ENCODE measurements at regions not wholly inside any gene's neighbourhood (a gene's known extent, or its start where the extent isn't known, plus 50 kb on each side); places are given as distances from the start of the nearest gene placed in this dataset.

DNA sequence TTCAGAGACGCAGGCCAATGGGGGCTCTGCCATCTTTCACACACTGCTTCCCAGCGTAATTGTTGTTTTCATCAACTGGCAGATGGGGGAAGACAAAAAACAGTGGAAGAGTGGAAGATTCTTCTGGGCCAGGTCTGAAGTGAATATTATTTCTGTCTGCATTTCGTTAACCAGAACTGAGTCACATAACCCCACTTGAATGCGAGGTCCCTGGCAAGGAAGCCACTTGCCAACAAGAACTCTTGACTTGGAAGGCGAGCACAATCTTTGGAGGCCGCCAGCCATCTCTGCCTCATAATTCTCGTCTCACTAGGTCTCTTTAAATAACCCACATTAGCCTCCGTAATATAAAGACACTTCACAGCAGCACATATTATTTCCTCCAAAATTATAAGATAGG, 75.4 kb downstream of the CYB561 start:
- Histone ChIP-seq H3K79me2 (ENCODE audit: insufficient read depth) (peaks cover 36% of the 10 kb centered on the region), H3K36me3 (replicated peaks in 1 of 2; ENCODE audit: control insufficient read depth in 1 of 2, insufficient read depth in 2 of 2, low read length in 1 of 2) (peaks cover 3 to 28% of the 10 kb centered on the region in 2 experiments), H3K9me2 (no peaks in the 10 kb centered on the region), H3K4me1 (ENCODE audit: control insufficient read depth in 1 of 2, insufficient read depth in 2 of 2, low read depth in 1 of 2, low read length in 1 of 2) (peaks cover 3 to 29% of the 10 kb centered on the region in 2 experiments), H3K27ac (ENCODE audit: low read depth in 2 of 2, low read length in 1 of 2) (no peak overlapping the region), H3K27me3 (ENCODE audit: insufficient read depth) (no peaks in the 10 kb centered on the region), H4K20me1 (ENCODE audit: insufficient read depth) (no peaks in the 10 kb centered on the region), H3K4me2 (no peak overlapping the region), H2AFZ (ENCODE audit: low read depth) (no peak overlapping the region), H3K9ac (no peak overlapping the region), H3F3A (replicated peaks; ENCODE audit: insufficient read depth) (peaks cover 25% of the 10 kb centered on the region), H3K9me3 (no peaks in the 10 kb centered on the region), H3K4me3 (ENCODE audit: low read depth in 2 of 2, low read length in 1 of 2) (no peak overlapping the region)
- no peak for DNase-seq
- TF ChIP-seq TCF12 (IDR thresholded peaks at IDR 0.05) (no peak), ELF1 (IDR thresholded peaks at IDR 0.05) (no peak), CHD2 (IDR thresholded peaks at IDR 0.05; ENCODE audit: low read length, partially characterized antibody) (no peak), YY1 (IDR thresholded peaks at IDR 0.05; ENCODE audit: low read depth) (no peak), RCOR1 (IDR thresholded peaks at IDR 0.05; ENCODE audit: low read length) (no peak)
- TF ChIP-seq, protein P1, sequence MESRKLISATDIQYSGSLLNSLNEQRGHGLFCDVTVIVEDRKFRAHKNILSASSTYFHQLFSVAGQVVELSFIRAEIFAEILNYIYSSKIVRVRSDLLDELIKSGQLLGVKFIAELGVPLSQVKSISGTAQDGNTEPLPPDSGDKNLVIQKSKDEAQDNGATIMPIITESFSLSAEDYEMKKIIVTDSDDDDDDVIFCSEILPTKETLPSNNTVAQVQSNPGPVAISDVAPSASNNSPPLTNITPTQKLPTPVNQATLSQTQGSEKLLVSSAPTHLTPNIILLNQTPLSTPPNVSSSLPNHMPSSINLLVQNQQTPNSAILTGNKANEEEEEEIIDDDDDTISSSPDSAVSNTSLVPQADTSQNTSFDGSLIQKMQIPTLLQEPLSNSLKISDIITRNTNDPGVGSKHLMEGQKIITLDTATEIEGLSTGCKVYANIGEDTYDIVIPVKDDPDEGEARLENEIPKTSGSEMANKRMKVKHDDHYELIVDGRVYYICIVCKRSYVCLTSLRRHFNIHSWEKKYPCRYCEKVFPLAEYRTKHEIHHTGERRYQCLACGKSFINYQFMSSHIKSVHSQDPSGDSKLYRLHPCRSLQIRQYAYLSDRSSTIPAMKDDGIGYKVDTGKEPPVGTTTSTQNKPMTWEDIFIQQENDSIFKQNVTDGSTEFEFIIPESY (IDR thresholded peaks at IDR 0.05; ENCODE audit: borderline replicate concordance, low read depth): no peak
- TF ChIP-seq, protein P2, sequence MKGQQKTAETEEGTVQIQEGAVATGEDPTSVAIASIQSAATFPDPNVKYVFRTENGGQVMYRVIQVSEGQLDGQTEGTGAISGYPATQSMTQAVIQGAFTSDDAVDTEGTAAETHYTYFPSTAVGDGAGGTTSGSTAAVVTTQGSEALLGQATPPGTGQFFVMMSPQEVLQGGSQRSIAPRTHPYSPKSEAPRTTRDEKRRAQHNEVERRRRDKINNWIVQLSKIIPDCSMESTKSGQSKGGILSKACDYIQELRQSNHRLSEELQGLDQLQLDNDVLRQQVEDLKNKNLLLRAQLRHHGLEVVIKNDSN (IDR thresholded peaks at IDR 0.05; ENCODE audit: borderline replicate concordance, low read depth): no peak
- POLR2A ChIA-PET: no interaction called here
- CTCF ChIA-PET: no interaction called here
- 94% methylated on average over 8 of the region's 8 CpGs for WGBS (ENCODE audit: low lambda C conversion rate)

DNA sequence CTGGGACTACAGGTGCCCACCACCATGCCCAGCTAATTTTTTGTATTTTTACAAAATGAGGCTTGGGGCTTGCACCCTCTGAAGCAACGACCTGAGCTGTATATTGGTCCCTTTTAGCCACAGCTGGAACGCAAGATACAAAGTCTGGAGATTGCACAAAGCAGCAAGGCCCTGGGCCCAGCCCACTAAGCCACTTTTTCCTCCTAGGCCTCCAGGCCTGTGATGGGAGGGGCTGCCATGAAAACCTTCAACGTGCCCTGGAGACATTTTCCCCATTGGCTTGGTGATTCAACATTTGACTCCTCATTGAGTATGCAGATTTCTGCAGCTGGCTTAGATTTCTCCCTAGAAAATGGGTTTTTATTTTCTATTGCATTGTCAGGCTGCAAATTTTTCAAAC, 69.2 kb downstream of the CYB561 start:
- peaks cover 23 to 41% of the 10 kb centered on the region in 2 experiments for H3K4me1 ChIP-seq (ENCODE audit: control insufficient read depth in 1 of 2, insufficient read depth in 2 of 2, low read depth in 1 of 2, low read length in 1 of 2)
- no peak overlapping the region for H3K4me2 ChIP-seq
- H3K9me3 ChIP-seq: no peaks in the 10 kb centered on the region
- H3K9ac ChIP-seq: no peak overlapping the region
- H2AFZ ChIP-seq (ENCODE audit: low read depth): no peak overlapping the region
- H3F3A ChIP-seq (replicated peaks; ENCODE audit: insufficient read depth): peaks cover 23% of the 10 kb centered on the region
- 93% methylated on average over 3 of the region's 3 CpGs for WGBS (ENCODE audit: low lambda C conversion rate)
- H3K4me3 ChIP-seq (ENCODE audit: low read depth in 2 of 2, low read length in 1 of 2): no peak overlapping the region
- no peaks in the 10 kb centered on the region for H4K20me1 ChIP-seq (ENCODE audit: insufficient read depth)
- POLR2A ChIA-PET: interaction anchor here (0.6 kb wide), 1 partner anchor 728 kb away, joined by 6 read pairs; no protein-coding TSS in a partner anchor
- H3K36me3 ChIP-seq (replicated peaks in 1 of 2; ENCODE audit: control insufficient read depth in 1 of 2, insufficient read depth in 2 of 2, low read length in 1 of 2): peaks cover 26 to 69% of the 10 kb centered on the region in 2 experiments
- CTCF ChIA-PET: interaction anchor here (0.6 to 1.5 kb wide), 2 partner anchors 30 to 285 kb away, joined by 3 to 5 read pairs; no protein-coding TSS in a partner anchor
- no peaks in the 10 kb centered on the region for H3K9me2 ChIP-seq
- H3K27ac ChIP-seq (ENCODE audit: low read depth in 2 of 2, low read length in 1 of 2): no peak overlapping the region
- no peak for DNase-seq
- H3K27me3 ChIP-seq (ENCODE audit: insufficient read depth): no peaks in the 10 kb centered on the region
- H3K79me2 ChIP-seq (ENCODE audit: insufficient read depth): peaks cover 20% of the 10 kb centered on the region
- no peak for TF ChIP-seq NRF1 (IDR thresholded peaks at IDR 0.05; ENCODE audit: low read depth, low read length)
- no peak for TF ChIP-seq JUND (IDR thresholded peaks at IDR 0.05)
- TF ChIP-seq NFIC (IDR thresholded peaks at IDR 0.05; ENCODE audit: borderline replicate concordance): no peak
- TF ChIP-seq, protein P3, sequence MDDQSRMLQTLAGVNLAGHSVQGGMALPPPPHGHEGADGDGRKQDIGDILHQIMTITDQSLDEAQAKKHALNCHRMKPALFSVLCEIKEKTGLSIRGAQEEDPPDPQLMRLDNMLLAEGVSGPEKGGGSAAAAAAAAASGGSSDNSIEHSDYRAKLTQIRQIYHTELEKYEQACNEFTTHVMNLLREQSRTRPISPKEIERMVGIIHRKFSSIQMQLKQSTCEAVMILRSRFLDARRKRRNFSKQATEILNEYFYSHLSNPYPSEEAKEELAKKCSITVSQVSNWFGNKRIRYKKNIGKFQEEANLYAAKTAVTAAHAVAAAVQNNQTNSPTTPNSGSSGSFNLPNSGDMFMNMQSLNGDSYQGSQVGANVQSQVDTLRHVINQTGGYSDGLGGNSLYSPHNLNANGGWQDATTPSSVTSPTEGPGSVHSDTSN (IDR thresholded peaks at IDR 0.05): no peak
- no peak for TF ChIP-seq GATA2 (CRISPR knock-in tag; IDR thresholded peaks at IDR 0.05)
- TF ChIP-seq, protein P1 (IDR thresholded peaks at IDR 0.05; ENCODE audit: borderline replicate concordance, low read depth): no peak
- TF ChIP-seq, protein P4, sequence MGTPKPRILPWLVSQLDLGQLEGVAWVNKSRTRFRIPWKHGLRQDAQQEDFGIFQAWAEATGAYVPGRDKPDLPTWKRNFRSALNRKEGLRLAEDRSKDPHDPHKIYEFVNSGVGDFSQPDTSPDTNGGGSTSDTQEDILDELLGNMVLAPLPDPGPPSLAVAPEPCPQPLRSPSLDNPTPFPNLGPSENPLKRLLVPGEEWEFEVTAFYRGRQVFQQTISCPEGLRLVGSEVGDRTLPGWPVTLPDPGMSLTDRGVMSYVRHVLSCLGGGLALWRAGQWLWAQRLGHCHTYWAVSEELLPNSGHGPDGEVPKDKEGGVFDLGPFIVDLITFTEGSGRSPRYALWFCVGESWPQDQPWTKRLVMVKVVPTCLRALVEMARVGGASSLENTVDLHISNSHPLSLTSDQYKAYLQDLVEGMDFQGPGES (IDR thresholded peaks at IDR 0.05; ENCODE audit: low read depth, low read length): no peak
- TF ChIP-seq, protein P5, sequence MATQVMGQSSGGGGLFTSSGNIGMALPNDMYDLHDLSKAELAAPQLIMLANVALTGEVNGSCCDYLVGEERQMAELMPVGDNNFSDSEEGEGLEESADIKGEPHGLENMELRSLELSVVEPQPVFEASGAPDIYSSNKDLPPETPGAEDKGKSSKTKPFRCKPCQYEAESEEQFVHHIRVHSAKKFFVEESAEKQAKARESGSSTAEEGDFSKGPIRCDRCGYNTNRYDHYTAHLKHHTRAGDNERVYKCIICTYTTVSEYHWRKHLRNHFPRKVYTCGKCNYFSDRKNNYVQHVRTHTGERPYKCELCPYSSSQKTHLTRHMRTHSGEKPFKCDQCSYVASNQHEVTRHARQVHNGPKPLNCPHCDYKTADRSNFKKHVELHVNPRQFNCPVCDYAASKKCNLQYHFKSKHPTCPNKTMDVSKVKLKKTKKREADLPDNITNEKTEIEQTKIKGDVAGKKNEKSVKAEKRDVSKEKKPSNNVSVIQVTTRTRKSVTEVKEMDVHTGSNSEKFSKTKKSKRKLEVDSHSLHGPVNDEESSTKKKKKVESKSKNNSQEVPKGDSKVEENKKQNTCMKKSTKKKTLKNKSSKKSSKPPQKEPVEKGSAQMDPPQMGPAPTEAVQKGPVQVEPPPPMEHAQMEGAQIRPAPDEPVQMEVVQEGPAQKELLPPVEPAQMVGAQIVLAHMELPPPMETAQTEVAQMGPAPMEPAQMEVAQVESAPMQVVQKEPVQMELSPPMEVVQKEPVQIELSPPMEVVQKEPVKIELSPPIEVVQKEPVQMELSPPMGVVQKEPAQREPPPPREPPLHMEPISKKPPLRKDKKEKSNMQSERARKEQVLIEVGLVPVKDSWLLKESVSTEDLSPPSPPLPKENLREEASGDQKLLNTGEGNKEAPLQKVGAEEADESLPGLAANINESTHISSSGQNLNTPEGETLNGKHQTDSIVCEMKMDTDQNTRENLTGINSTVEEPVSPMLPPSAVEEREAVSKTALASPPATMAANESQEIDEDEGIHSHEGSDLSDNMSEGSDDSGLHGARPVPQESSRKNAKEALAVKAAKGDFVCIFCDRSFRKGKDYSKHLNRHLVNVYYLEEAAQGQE (IDR thresholded peaks at IDR 0.05; ENCODE audit: low read depth, low read length): no peak
- no peak for TF ChIP-seq CHD2 (IDR thresholded peaks at IDR 0.05; ENCODE audit: low read length, partially characterized antibody)
- TF ChIP-seq, protein P2 (IDR thresholded peaks at IDR 0.05; ENCODE audit: borderline replicate concordance, low read depth): no peak
- TF ChIP-seq POLR2AphosphoS5 (IDR thresholded peaks at IDR 0.05; ENCODE audit: low read depth, low read length): no peak
- no peak for TF ChIP-seq RAD21 (IDR thresholded peaks at IDR 0.05; ENCODE audit: low read length)
